ENCODE measurements at regions not wholly inside any gene's neighbourhood (a gene's known extent, or its start where the extent isn't known, plus 50 kb on each side); places are given as distances from the start of the nearest gene placed in this dataset.

GRCh38 chr17:13978478-13978877, 90.8 kb upstream of the COX10 start:
- no peak for TF ChIP-seq CTCF (IDR thresholded peaks at IDR 0.05; ENCODE audit: poor library complexity, severe bottlenecking)
- TF ChIP-seq TAF1 (IDR thresholded peaks at IDR 0.05; ENCODE audit: low read depth) = no peak
- no peak for TF ChIP-seq POLR2AphosphoS5 (IDR thresholded peaks at IDR 0.05)
- TF ChIP-seq EZH2 (IDR thresholded peaks at IDR 0.05; ENCODE audit: borderline replicate concordance, insufficient read depth, low read length, poor library complexity, severe bottlenecking) = no peak
- no peak for TF ChIP-seq EP300 (conservative IDR thresholded peaks at IDR 0.05; ENCODE audit: poor library complexity, severe bottlenecking)
